Hepatocyte (in vitro differentiated cells): ENCODE measurements at regions not wholly inside any gene's neighbourhood (a gene's known extent, or its start where the extent isn't known, plus 50 kb on each side); places are given as distances from the start of the nearest gene placed in this dataset.

Experiments used
- DNase-seq: peaks from one replicate; pipeline ENCODE4 v3.0.0-alpha.2; 2016; ENCODE audit warnings: low spot score
- H2AFZ ChIP-seq: fragments of 200-600 bp; sonication (generic); 2 replicates; pipeline ENCODE4 v1.6.0; 2016; ENCODE audit warnings: antibody characterized with exemption, mild to moderate bottlenecking
- H3K27ac ChIP-seq: fragments of 200-600 bp; sonication (generic); 2 replicates; pipeline ENCODE4 v1.5.1; 2016; ENCODE audit warnings: mild to moderate bottlenecking
- H3K27me3 ChIP-seq: fragments of 200-600 bp; sonication (generic); 2 replicates; pipeline ENCODE4 v1.6.1; 2016
- H3K36me3 ChIP-seq: fragments of 200-600 bp; sonication (generic); replicated peaks from 2 replicates; pipeline ENCODE4 v1.5.1; 2016; ENCODE audit warnings: low read depth; ENCODE audit not compliant: insufficient read depth
- H3K4me1 ChIP-seq: fragments of 200-600 bp; sonication (generic); 2 replicates; pipeline ENCODE4 v1.5.1; 2016; ENCODE audit warnings: mild to moderate bottlenecking, moderate library complexity; ENCODE audit not compliant: insufficient read depth
- H3K4me2 ChIP-seq: fragments of 200-600 bp; sonication (generic); 2 replicates; pipeline ENCODE4 v1.6.0; 2016
- H3K4me3 ChIP-seq: fragments of 200-600 bp; sonication (generic); 2 replicates; pipeline ENCODE4 v1.5.1; 2016; ENCODE audit warnings: mild to moderate bottlenecking
- H3K79me2 ChIP-seq: fragments of 200-600 bp; sonication (generic); 2 replicates; pipeline ENCODE4 v1.6.0; 2017; ENCODE audit warnings: mild to moderate bottlenecking
- H3K9me2 ChIP-seq: fragments of 200-600 bp; sonication (generic); replicated peaks from 2 replicates; pipeline ENCODE4 v1.6.0; 2017; ENCODE audit warnings: mild to moderate bottlenecking; ENCODE audit not compliant: insufficient read depth
- H3K9me3 ChIP-seq: fragments of 200-600 bp; sonication (generic); 2 replicates; pipeline ENCODE4 v1.5.1; 2016; ENCODE audit warnings: low read depth, mild to moderate bottlenecking
- H4K20me1 ChIP-seq: fragments of 200-600 bp; sonication (generic); 2 replicates; pipeline ENCODE4 v1.6.0; 2016; ENCODE audit warnings: mild to moderate bottlenecking; ENCODE audit not compliant: insufficient read depth, poor library complexity, severe bottlenecking
- CTCF ChIP-seq: fragments of 200-600 bp; sonication (generic); IDR thresholded peaks from 2 replicates; pipeline ENCODE4 v1.5.1; 2016; ENCODE audit warnings: antibody characterized with exemption, mild to moderate bottlenecking; ENCODE audit not compliant: poor library complexity
- EZH2 ChIP-seq: fragments of 200-600 bp; sonication (generic); IDR thresholded peaks from 2 replicates; pipeline ENCODE4 v1.6.1; 2016; ENCODE audit warnings: antibody characterized with exemption, mild to moderate bottlenecking, borderline replicate concordance
- EZH2phosphoT487 ChIP-seq: fragments of 200-600 bp; sonication (generic); IDR thresholded peaks from one replicate; pipeline ENCODE4 v1.6.1; 2018; ENCODE audit warnings: antibody characterized with exemption, mild to moderate bottlenecking, low read depth, moderate library complexity; ENCODE audit not compliant: unreplicated experiment, severe bottlenecking
- WGBS: methylation state at CpG from one replicate; pipeline ENCODE4 v1.1.6; 2016; ENCODE audit warnings: low lambda C conversion rate; ENCODE audit errors: missing lambda C conversion rate; 5-methylcytosine and 5-hydroxymethylcytosine counted together

DNA sequence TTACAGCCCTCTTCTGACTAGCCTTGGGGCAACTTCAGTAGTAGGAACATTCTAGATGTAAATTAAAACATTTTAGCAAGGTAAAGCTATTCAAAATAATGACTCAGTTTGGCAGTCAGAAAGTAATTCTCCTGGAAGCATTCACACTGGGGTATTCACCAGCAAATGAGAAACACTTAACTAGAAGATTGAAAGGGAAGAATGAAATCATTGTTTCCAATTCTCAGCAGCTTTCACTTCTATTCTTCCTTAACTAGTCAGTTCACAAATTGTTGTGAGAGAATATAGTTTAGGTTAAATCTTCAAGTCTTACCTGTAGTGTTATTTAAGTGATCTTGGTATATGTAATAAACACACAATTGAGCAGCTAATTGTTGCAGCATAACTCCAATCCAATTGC is 1135.6 kb upstream of the FAM98A start:
- no peaks in the 10 kb centered on the region for H3K36me3 ChIP-seq
- TF ChIP-seq EZH2 (no peak), EZH2phosphoT487 (no peak), CTCF (no peak)
- no peaks in the 10 kb centered on the region for H3K79me2 ChIP-seq
- H3K9me3 ChIP-seq, result no peaks in the 10 kb centered on the region
- no peak overlapping the region for H2AFZ ChIP-seq
- no peak overlapping the region for H3K4me2 ChIP-seq
- no peak overlapping the region for H3K27ac ChIP-seq
- no peaks in the 10 kb centered on the region for H3K9me2 ChIP-seq
- H4K20me1 ChIP-seq, result no peaks in the 10 kb centered on the region
- no peaks in the 10 kb centered on the region for H3K4me1 ChIP-seq
- no peak overlapping the region for H3K4me3 ChIP-seq
- no peak for DNase-seq
- H3K27me3 ChIP-seq, result no peaks in the 10 kb centered on the region

DNA sequence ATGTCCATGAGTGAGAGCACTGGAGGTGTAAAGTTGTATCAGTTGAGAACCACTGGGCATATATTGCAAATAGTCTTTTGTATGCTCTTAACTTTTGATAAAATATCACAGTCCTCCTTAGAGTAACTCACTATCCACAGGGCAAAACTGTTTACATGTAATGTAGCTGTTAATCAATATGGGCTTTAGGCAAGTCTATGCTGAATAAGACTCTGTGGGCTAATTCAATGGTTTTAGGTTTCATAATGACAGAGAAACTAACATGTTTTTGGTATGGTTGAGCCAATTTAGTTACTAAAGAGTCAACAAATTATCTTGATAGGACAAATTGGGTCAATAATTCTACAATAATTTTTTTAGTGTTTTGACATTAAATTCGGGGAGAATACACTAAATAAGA is 1134.9 kb upstream of the FAM98A start:
- H3K9me2 ChIP-seq, result no peaks in the 10 kb centered on the region
- H3K27ac ChIP-seq, result no peak overlapping the region
- no peaks in the 10 kb centered on the region for H3K4me1 ChIP-seq
- H3K79me2 ChIP-seq, result no peaks in the 10 kb centered on the region
- 65% methylated on average over 1 of the region's 1 CpG for WGBS
- H3K4me3 ChIP-seq, result no peak overlapping the region
- TF ChIP-seq CTCF, result no peak
- no peak for TF ChIP-seq EZH2phosphoT487
- no peak for TF ChIP-seq EZH2
- H4K20me1 ChIP-seq, result no peaks in the 10 kb centered on the region
- DNase-seq, result no peak
- no peaks in the 10 kb centered on the region for H3K36me3 ChIP-seq
- no peaks in the 10 kb centered on the region for H3K27me3 ChIP-seq
- no peaks in the 10 kb centered on the region for H3K9me3 ChIP-seq
- no peak overlapping the region for H3K4me2 ChIP-seq
- H2AFZ ChIP-seq, result no peak overlapping the region

DNA sequence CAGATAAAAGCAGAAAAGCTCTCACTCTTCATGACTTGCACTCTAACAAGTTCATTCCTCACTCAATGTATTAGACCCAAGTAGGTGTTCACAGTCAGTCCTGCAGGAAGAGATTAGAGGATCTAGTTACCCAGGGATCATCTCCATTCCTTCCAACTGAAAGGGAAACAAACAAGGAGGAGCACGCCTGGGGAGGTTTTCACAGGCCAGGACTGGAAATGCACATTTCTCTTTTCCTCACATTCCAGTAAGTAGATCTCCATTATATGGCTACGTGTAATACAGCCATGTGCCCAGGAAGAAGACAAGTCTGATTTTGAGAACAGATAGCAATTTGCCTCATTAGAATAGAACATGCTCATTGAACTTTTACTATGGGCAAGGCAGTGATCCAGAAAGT is 1132.2 kb upstream of the FAM98A start:
- TF ChIP-seq EZH2phosphoT487 (no peak), EZH2 (no peak), CTCF (no peak)
- Histone ChIP-seq H2AFZ (no peak overlapping the region), H3K9me3 (no peaks in the 10 kb centered on the region), H3K4me1 (no peaks in the 10 kb centered on the region), H3K27me3 (no peaks in the 10 kb centered on the region), H3K9me2 (no peaks in the 10 kb centered on the region), H3K36me3 (no peaks in the 10 kb centered on the region), H4K20me1 (no peaks in the 10 kb centered on the region), H3K4me2 (no peak overlapping the region), H3K27ac (no peak overlapping the region), H3K79me2 (no peaks in the 10 kb centered on the region), H3K4me3 (no peak overlapping the region)
- DNase-seq, result no peak
- 80% methylated on average over 2 of the region's 2 CpGs for WGBS

DNA sequence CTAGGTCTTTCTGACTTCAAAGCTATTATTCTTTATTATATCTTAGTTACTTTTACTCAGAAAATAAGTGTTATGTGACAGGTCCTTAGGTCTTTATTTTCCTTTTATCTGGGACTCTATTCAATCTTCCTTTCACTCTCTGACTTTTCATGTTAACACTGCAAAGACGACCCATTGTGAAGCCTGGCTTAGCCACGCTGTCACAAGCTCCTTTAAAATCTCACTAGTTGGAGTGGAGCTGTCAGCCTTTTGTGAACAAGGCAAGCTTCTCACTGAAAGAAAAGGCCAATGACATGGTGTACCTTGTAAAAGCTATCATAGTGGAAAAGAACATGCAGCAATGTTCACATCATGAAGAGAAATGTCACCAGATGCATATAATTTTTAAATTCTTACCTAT is 1130.7 kb upstream of the FAM98A start:
- TF ChIP-seq CTCF, result no peak
- no peak for TF ChIP-seq EZH2
- H3K79me2 ChIP-seq, result no peaks in the 10 kb centered on the region
- no peaks in the 10 kb centered on the region for H3K9me2 ChIP-seq
- no peaks in the 10 kb centered on the region for H3K36me3 ChIP-seq
- H3K4me1 ChIP-seq, result no peaks in the 10 kb centered on the region
- DNase-seq, result no peak
- no peak overlapping the region for H3K27ac ChIP-seq
- no peak overlapping the region for H2AFZ ChIP-seq
- H4K20me1 ChIP-seq, result no peaks in the 10 kb centered on the region
- H3K4me3 ChIP-seq, result no peak overlapping the region
- H3K4me2 ChIP-seq, result no peak overlapping the region
- WGBS, result 18% methylated on average over 2 of the region's 2 CpGs
- H3K27me3 ChIP-seq, result no peaks in the 10 kb centered on the region
- no peaks in the 10 kb centered on the region for H3K9me3 ChIP-seq
